H1 (cell line): ENCODE measurements at regions not wholly inside any gene's neighbourhood (a gene's known extent, or its start where the extent isn't known, plus 50 kb on each side); places are given as distances from the start of the nearest gene placed in this dataset.

Source experiments
- CTCF ChIA-PET: fragments of 300-600 bp; sonication (Branson Sonifier 250); formaldehyde crosslinking; loops from one replicate; lab custom pipeline; 2021; ENCODE audit not compliant: partially characterized antibody; lab: Charles Lee
- POLR2A ChIA-PET: fragments of 300-600 bp; sonication (Branson Sonifier 250); formaldehyde crosslinking; loops from one replicate; lab custom pipeline; 2021; ENCODE audit warnings: inconsistent platforms; ENCODE audit not compliant: partially characterized antibody; lab: Charles Lee
- DNase-seq, 2 experiments: peaks; one replicate each; pipeline versions ENCODE4 v3.0.0 to v3.0.0-alpha.2; 2010 to 2022; ENCODE audit warnings: low spot score in 2 of 2, low read depth in 1 of 2, mixed read lengths in 1 of 2
- FAIRE-seq: peaks from 2 replicates; lab custom pipeline; 2011; peaks lifted over from hg19 to GRCh38; lab: Jason Lieb, UNC
- H2AFZ ChIP-seq: 2 replicates; pipeline ENCODE4 v1.8.1; 2012; ENCODE audit warnings: low read length, inconsistent platforms
- H2AK5ac ChIP-seq: 2 replicates; pipeline ENCODE4 v1.6.1; 2013; ENCODE audit warnings: low read depth, low read length
- H2BK120ac ChIP-seq: replicated peaks from 2 replicates; pipeline ENCODE3; 2013; ENCODE audit warnings: low read depth, low read length, inconsistent platforms
- H2BK12ac ChIP-seq: 2 replicates; pipeline ENCODE4 v1.6.1; 2013; ENCODE audit warnings: low read depth, low read length
- H2BK15ac ChIP-seq: 2 replicates; pipeline ENCODE4 v1.6.1; 2013; ENCODE audit warnings: low read length
- H2BK20ac ChIP-seq: 2 replicates; pipeline ENCODE4 v1.6.1; 2013; ENCODE audit warnings: low read length
- H2BK5ac ChIP-seq: 2 replicates; pipeline ENCODE4 v1.6.1; 2013; ENCODE audit warnings: low read depth, low read length
- H3K14ac ChIP-seq: 2 replicates; pipeline ENCODE4 v1.6.1; 2013; ENCODE audit warnings: inconsistent platforms; ENCODE audit not compliant: insufficient read length
- H3K18ac ChIP-seq: 2 replicates; pipeline ENCODE4 v1.6.1; 2013; ENCODE audit warnings: low read length; ENCODE audit errors: extremely low read depth
- H3K23ac ChIP-seq: 2 replicates; pipeline ENCODE4 v1.6.1; 2013; ENCODE audit warnings: inconsistent platforms; ENCODE audit not compliant: insufficient read length
- H3K23me2 ChIP-seq: 2 replicates; pipeline ENCODE4 v1.6.1; 2013; ENCODE audit warnings: low read depth, low read length
- H3K27ac ChIP-seq: 2 replicates; pipeline ENCODE4 v1.6.1; 2011; ENCODE audit warnings: low read depth, low read length, inconsistent platforms
- H3K27me3 ChIP-seq, 4 experiments: replicated peaks in 1 of 4; 1 replicate in 1 of 4; 2 replicates in 3 of 4; pipeline versions ENCODE4 v1.6.1 to v1.8.1; 2011 to 2013; ENCODE audit warnings: low read length in 3 of 4, mild to moderate bottlenecking in 3 of 4, inconsistent platforms in 2 of 4, mixed read lengths in 2 of 4, moderate library complexity in 1 of 4; ENCODE audit not compliant: control insufficient read depth in 3 of 4, insufficient read depth in 3 of 4; ENCODE audit errors: extremely low read depth in 1 of 4
- H3K36me3 ChIP-seq, 4 experiments: 2 replicates each; pipeline versions ENCODE4 v1.6.1 to v1.8.1; 2011 to 2013; ENCODE audit warnings: mild to moderate bottlenecking in 4 of 4, low read length in 3 of 4, moderate library complexity in 2 of 4, control low read depth in 1 of 4, inconsistent platforms in 1 of 4; ENCODE audit not compliant: insufficient read depth in 4 of 4, control insufficient read depth in 2 of 4
- H3K4ac ChIP-seq: replicated peaks from 2 replicates; pipeline ENCODE3; 2013; ENCODE audit warnings: low read length, low read depth, mixed read lengths, inconsistent platforms; ENCODE audit not compliant: insufficient read length
- H3K4me1 ChIP-seq, 4 experiments: replicated peaks in 1 of 4; 1 replicate in 1 of 4; 2 replicates in 3 of 4; pipeline versions ENCODE4 v1.6.1 to v1.8.1; 2011 to 2013; ENCODE audit warnings: low read length in 3 of 4, inconsistent platforms in 2 of 4, mixed read lengths in 1 of 4; ENCODE audit not compliant: insufficient read depth in 4 of 4, control insufficient read depth in 3 of 4
- H3K4me2 ChIP-seq, 2 experiments: 2 replicates each; pipeline versions ENCODE4 v1.6.1 to v1.8.1; 2011 to 2013; ENCODE audit warnings: low read depth in 2 of 2, low read length in 2 of 2, control low read depth in 1 of 2, inconsistent platforms in 1 of 2, mild to moderate bottlenecking in 1 of 2; ENCODE audit not compliant: insufficient read depth in 1 of 2
- H3K4me3 ChIP-seq, 4 experiments: fragments of 200-600, 300-600 bp in 1 of 4; sonication (generic), shearing (Covaris generic), sonication (Bioruptor Twin) in 1 of 4; 2 replicates each; pipeline versions ENCODE4 v1.5.1 to v1.8.1; 2011 to 2016; ENCODE audit warnings: low read length in 4 of 4, low read depth in 3 of 4, control low read depth in 2 of 4, inconsistent platforms in 2 of 4, mild to moderate bottlenecking in 2 of 4, mixed read lengths in 1 of 4, moderate library complexity in 1 of 4; ENCODE audit not compliant: insufficient read depth in 2 of 4; ENCODE audit errors: extremely low read depth in 1 of 4
- H3K56ac ChIP-seq: replicated peaks from 2 replicates; pipeline ENCODE3; 2013; ENCODE audit warnings: low read depth, mild to moderate bottlenecking, mixed read lengths, low read length, inconsistent platforms; ENCODE audit not compliant: insufficient read length
- H3K79me1 ChIP-seq: 2 replicates; pipeline ENCODE4 v1.6.1; 2013; ENCODE audit warnings: low read depth, low read length, control low read depth
- H3K79me2 ChIP-seq, 2 experiments: 2 replicates each; pipeline versions ENCODE4 v1.6.1 to v1.8.1; 2012 to 2013; ENCODE audit warnings: low read length in 2 of 2, mild to moderate bottlenecking in 2 of 2, inconsistent platforms in 1 of 2; ENCODE audit not compliant: insufficient read depth in 2 of 2, control insufficient read depth in 1 of 2
- H3K9ac ChIP-seq, 4 experiments: replicated peaks in 1 of 4; 1 replicate in 1 of 4; 2 replicates in 3 of 4; pipeline versions ENCODE4 v1.6.1 to v1.8.1; 2011 to 2013; ENCODE audit warnings: low read depth in 3 of 4, low read length in 3 of 4, control low read depth in 2 of 4, mild to moderate bottlenecking in 2 of 4, moderate library complexity in 2 of 4, inconsistent platforms in 1 of 4; ENCODE audit errors: extremely low read depth in 1 of 4
- H3K9me3 ChIP-seq, 2 experiments: 2 replicates each; pipeline versions ENCODE4 v1.6.1 to v1.8.1; 2012 to 2013; ENCODE audit warnings: mild to moderate bottlenecking in 2 of 2, moderate library complexity in 2 of 2, control low read depth in 1 of 2, inconsistent platforms in 1 of 2, low read depth in 1 of 2, low read length in 1 of 2, mixed read lengths in 1 of 2; ENCODE audit not compliant: insufficient read depth in 2 of 2
- H4K20me1 ChIP-seq, 2 experiments: replicated peaks in 1 of 2; 2 replicates each; pipeline versions ENCODE3 to v1.8.1; 2011 to 2013; ENCODE audit warnings: inconsistent platforms in 2 of 2, low read length in 2 of 2, mild to moderate bottlenecking in 1 of 2; ENCODE audit not compliant: insufficient read depth in 2 of 2, control insufficient read depth in 1 of 2
- H4K5ac ChIP-seq: 2 replicates; pipeline ENCODE4 v1.6.1; 2013; ENCODE audit warnings: low read length, low read depth, mixed read lengths, inconsistent platforms; ENCODE audit not compliant: insufficient read length
- H4K8ac ChIP-seq: 2 replicates; pipeline ENCODE4 v1.8.0; 2013; ENCODE audit warnings: mild to moderate bottlenecking, moderate library complexity, low read length, inconsistent platforms; ENCODE audit not compliant: insufficient read depth; ENCODE audit errors: extremely low read depth
- H4K91ac ChIP-seq: replicated peaks from 2 replicates; pipeline ENCODE3; 2013; ENCODE audit warnings: low read length, mixed read lengths, inconsistent platforms; ENCODE audit not compliant: insufficient read length
- CREB1 ChIP-seq: IDR thresholded peaks from 2 replicates; pipeline ENCODE4 v1.6.1; 2012; ENCODE audit warnings: inconsistent platforms
- NRF1 ChIP-seq: IDR thresholded peaks from 2 replicates; pipeline ENCODE4 v1.6.1; 2011; ENCODE audit warnings: mild to moderate bottlenecking, low read depth, low read length, improper control_type of control experiment
- PHF8 ChIP-seq: fragments of 200-600 bp; sonication (generic); conservative IDR thresholded peaks from 2 replicates; pipeline ENCODE4 v1.7.1; 2012; ENCODE audit warnings: low read depth, mild to moderate bottlenecking, inconsistent platforms, low read length, moderate library complexity
- SUZ12 ChIP-seq: fragments of 200-600 bp; sonication (generic); IDR thresholded peaks from 2 replicates; pipeline ENCODE4 v1.6.1; 2012; ENCODE audit warnings: mild to moderate bottlenecking, inconsistent platforms, low read length, moderate library complexity, mixed read lengths
- TAF7 ChIP-seq: optimal IDR thresholded peaks from 2 replicates; pipeline ENCODE3; 2011; ENCODE audit warnings: low read depth, mild to moderate bottlenecking, inconsistent platforms, low read length, moderate library complexity, borderline replicate concordance
- TCF12 ChIP-seq: IDR thresholded peaks from 2 replicates; pipeline ENCODE4 v1.6.1; 2011; ENCODE audit warnings: low read depth, mild to moderate bottlenecking, low read length
- WGBS, 2 experiments: shearing (Covaris generic) in 1 of 2; methylation state at CpG; one replicate each; pipeline versions ENCODE4 v1.1.6 to v1.1.7; 2013 to 2015; ENCODE audit warnings: low lambda C conversion rate in 2 of 2, mixed read lengths in 2 of 2, inconsistent platforms in 1 of 2, low coverage in 1 of 2, missing lambda C conversion rate in 1 of 2; ENCODE audit not compliant: insufficient replicate concordance in 2 of 2, insufficient coverage in 1 of 2, insufficient read length in 1 of 2; ENCODE audit errors: extremely low coverage in 1 of 2, missing lambda C conversion rate in 1 of 2; 5-methylcytosine and 5-hydroxymethylcytosine counted together

GRCh38 chr20:21028921-21029320 lies 77.2 kb downstream of the LINC00237 start:
- Histone ChIP-seq H3K79me1 (no peaks in the 10 kb centered on the region), H2BK120ac (no peak overlapping the region), H4K20me1 (no peaks in the 10 kb centered on the region), H3K9me3 (no peaks in the 10 kb centered on the region), H2BK5ac (no peak overlapping the region), H3K79me2 (no peaks in the 10 kb centered on the region), H4K8ac (no peak overlapping the region), H3K56ac (no peak overlapping the region), H2BK15ac (no peak overlapping the region), H4K5ac (no peak overlapping the region), H2AK5ac (no peak overlapping the region), H2BK12ac (no peak overlapping the region), H3K36me3 (no peaks in the 10 kb centered on the region), H3K4ac (no peak overlapping the region), H3K27me3 (no peaks in the 10 kb centered on the region), H3K4me2 (no peak overlapping the region), H3K9ac (no peak overlapping the region), H3K4me1 (peaks cover 0 to 2% (median 0%) of the 10 kb centered on the region in 4 experiments; a peak in 1 of 7 replicates), H3K14ac (no peak overlapping the region), H3K4me3 (no peak overlapping the region), H3K23ac (no peak overlapping the region), H4K91ac (no peak overlapping the region), H3K27ac (no peak overlapping the region), H2AFZ (no peak overlapping the region), H2BK20ac (no peak overlapping the region), H3K23me2 (peaks cover 2% of the 10 kb centered on the region; the same call in 1 of the 2 replicates), H3K18ac (no peak overlapping the region)
- TF ChIP-seq NRF1 (no peak), PHF8 (no peak), CREB1 (no peak), SUZ12 (no peak), TCF12 (no peak), TAF7 (no peak)
- 96% methylated on average over 4 of the region's 4 CpGs; no CpG with 5 or more reads in 1 of the 2 experiments for WGBS, 2 experiments
- ChIA-PET CTCF (interaction anchor here (0.6 to 2.2 kb wide), 10 partner anchors 8 to 344 kb away, joined by 3 to 19 read pairs (median 3); no protein-coding TSS in a partner anchor), POLR2A (no interaction called here)
- DNase-seq (no peak), FAIRE-seq (no peak)
